GM18873 (cell line): ENCODE measurements at regions not wholly inside any gene's neighbourhood (a gene's known extent, or its start where the extent isn't known, plus 50 kb on each side); places are given as distances from the start of the nearest gene placed in this dataset.
"Not testable (repeated sequence)": the region's sequence is repeated elsewhere in the genome, so short reads cannot be mapped to it uniquely, and the experiment has no call there.

Source experiments
- ATAC-seq: cut with Tn5 transposase; IDR thresholded peaks from one replicate; pipeline ENCODE4 v1.9.1; 2021; ENCODE audit warnings: mild to moderate bottlenecking, moderate library complexity, moderate number of reproducible peaks; ENCODE audit not compliant: unreplicated experiment, low FRiP score

DNA sequence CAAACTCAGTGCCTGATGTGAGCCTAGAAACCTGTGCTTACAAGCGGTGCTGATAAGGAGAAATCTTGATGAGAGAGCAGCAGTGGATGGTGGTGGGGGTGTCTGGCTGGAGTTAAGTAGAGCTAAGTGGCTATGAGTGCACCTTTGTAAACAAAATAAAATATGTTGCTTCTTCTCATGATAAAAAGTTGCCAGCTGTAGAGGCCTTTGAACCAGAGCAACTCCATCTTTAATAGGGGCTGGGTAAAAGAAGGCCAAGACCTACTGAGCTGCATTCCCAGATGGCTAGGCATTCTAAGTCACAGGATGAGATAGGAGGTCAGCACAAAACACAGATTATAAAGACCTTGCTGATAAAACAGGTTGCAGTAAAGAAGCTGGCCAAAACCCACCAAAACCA lies 107.6 kb upstream of the FAM3C start:
- ATAC-seq = no peak

DNA sequence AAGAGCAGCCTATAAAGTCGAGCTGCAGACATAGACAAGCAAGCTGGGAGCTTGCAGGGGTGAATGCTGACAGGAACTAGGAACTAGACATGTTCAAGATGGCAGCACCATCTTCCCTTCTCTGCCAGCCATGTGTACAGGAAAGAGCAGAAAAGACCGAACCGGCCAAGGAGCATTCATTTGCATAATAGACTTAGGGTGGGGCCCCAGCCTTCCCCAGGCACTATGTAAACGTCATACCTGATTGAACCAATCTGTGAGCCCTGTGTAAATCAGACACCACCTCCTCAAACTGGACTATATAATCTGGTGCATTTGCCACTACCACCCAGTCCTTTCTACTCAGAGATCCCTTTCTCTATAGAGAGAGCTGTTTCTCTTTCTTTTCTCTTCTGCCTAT lies 106.9 kb upstream of the FAM3C start:
- no peak for ATAC-seq

- no peak for ATAC-seq
Observed at GRCh38 chr7:121501566-121501965, 105.5 kb upstream of the FAM3C start.

DNA sequence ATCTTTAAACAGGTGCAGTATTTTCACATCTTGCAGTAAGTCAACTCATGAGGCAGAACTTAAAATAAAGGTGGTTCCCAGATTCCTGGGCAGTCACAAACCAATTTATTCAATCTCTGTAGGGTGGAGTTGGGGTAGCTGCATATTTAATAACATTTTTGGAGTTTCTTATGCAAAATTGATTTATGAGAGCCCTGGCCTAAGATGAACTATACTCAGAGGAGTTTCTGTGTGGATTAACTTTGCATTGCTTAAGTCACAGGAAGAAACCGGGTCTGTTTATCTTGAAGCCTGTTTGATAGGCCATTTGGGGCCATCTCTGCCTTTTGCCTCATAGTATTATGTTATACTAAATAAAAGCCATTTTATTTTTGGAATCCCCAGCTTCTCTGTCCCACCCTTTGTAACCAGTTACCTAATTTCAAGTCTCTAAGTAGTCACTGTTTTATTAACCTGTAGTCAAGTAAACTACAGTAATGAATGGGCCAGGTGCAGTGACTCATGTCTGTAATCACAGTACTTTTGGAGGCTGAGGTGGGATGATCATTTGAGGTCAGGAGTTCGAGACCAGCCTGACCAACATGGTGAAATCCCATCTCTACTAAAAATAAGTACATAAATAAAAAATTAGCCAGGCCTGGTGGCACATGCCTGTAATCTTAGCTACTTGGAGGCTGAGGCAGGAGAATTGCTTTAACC lies 104.4 kb upstream of the FAM3C start:
- no peak for ATAC-seq

- no peak for ATAC-seq
Observed at GRCh38 chr7:121499624-121500023, 103.5 kb upstream of the FAM3C start.

- no peak for ATAC-seq
Observed at GRCh38 chr7:121498816-121499215, 102.7 kb upstream of the FAM3C start.

DNA sequence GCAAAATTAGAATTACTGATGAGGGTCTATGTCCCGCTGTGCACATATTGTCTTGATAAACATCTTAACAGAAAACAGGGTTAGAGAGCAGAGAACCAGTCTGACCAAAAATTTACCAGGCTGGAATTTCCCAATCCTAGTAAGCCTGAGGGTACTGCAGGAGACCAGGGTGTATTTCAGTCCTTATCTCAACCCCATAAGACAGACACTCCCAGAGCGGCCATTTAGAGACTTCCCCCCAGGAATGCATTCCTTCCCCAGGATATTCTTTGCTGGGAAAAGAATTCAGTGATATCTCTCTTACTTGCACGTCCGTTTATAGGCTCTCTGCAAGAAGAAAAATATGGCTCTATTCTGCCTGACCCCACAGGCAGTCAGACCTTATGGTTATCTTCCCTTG lies 101.4 kb upstream of the FAM3C start:
- not testable (repeated sequence) for ATAC-seq

DNA sequence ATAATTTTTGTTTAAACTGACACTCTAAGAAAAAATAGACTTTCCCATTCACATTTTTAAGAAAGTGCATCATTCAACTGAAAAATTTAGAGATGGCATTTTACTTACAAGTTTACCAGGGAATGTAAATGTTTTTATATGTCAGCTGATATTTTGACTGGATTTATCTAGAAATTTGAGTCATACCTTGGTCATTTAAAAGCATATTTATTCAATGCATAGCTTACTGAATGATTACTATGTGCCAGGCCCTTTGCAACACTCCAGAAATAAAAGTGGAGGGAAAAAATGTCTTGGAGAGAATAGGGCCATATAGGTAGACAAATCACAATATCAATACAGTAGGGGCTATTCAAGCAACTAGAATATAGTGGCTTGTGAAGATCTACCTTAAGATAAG lies 98.4 kb upstream of the FAM3C start:
- no peak for ATAC-seq

- no peak for ATAC-seq
Observed at GRCh38 chr7:121493553-121493952, 97.4 kb upstream of the FAM3C start.

- ATAC-seq = no peak
Observed at GRCh38 chr7:121490309-121490708, 94.2 kb upstream of the FAM3C start.

DNA sequence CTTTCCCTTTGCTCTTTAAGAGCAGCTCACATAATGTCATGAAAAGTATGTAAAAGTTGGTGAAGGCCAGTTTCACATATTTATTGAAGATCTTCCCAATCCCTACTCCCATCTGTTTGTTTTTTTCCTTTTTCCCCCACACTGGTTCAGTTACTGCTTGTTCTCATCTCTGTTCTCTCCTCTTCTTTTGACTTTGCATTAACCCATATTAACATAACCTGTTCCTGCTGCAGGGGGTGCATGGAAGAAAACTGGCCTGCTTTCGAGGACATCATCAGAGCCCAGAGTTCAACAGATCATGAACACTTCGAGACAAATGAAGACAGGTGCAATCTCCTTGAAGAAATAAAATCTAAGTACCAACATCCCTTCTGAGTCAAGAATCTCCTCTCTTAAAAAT lies 93.3 kb upstream of the FAM3C start:
- ATAC-seq = no peak

GRCh38 chr7:121488111-121488650 lies 92.1 kb upstream of the FAM3C start:
- ATAC-seq = no peak

DNA sequence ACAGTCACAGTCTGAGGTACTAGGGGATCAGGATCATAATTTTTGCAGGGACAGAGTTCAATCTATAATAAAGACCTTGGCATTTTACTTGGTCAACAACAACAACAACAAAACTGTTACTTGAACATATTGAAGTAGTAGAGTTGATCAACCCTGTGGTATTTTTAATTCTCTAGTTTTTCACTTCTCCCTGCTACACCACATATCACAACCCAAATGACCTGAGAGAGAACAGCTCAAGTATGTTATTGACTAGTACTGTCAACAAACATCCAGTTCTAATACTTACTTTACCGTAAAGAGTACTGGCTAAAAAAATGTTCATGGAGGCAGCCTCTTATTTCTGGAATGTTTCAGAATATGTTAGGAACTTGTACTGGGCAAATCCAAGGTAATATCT lies 90.5 kb upstream of the FAM3C start:
- no peak for ATAC-seq

DNA sequence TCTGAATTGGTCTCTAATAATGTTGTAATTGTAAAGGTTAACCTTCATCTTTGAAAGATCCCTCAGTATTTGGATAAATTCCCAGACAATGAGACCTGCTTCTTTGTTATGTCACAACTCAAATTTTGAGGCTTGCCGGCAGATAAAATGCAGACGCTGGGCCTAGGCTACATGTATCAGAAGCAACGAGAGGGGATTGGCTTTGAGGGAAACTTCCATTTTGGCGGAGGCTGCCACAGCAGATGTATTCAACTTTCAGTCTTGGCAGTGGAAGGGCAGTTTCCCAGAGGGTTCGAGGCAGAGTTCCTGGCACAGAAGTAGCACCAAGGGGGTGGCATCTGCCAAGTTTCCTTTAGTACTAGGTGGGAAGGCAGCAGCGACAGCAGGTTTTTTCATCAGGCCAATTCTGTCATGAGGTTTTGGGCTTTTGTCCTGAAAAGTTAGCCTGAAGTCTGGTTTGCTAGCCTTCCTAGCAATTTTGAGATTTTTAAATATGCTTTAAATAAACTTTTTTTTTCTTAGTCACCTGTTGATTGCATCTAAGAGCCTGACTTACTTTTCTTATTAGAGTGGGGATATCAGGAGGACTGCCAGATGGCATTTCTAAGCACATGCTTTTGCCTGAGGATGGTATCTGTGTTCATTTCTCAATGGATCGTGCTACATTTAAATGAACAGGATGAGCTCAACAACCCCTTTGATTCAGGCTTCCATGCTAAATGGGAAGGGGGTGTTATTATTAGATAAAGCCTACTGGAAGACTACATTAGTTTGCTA lies 89.5 kb upstream of the FAM3C start:
- ATAC-seq = no peak

DNA sequence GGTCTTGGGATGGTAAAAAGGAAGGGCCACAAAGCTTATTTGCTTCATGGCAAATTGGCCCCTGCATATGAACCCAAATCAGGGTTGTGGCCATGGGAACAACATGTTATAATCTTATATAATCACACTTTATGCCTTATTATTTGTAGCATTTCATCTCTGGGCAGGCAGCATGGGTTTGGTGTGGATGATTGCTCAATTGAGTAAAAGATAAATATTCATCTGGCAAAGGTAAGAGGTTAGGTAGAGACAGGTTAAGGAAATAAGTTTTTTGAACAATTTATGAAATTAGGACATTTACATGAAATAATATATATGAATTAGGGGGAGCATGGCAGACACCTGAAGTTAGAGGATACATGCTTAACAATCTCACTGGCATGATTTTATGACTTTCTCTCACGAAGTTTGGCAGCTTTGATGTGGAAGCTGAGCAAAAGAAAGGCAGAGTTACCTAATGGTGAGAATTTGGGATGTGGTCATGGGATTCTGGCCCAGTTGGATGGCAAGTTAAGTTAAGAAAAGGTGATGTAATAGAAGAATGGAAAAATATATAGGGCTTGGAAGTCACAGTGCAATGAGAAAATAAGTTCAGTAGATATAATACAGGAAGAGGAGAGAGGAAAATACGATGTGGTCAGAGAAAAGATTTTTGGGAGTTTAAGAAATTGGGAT lies 88.1 kb upstream of the FAM3C start:
- ATAC-seq = no peak

DNA sequence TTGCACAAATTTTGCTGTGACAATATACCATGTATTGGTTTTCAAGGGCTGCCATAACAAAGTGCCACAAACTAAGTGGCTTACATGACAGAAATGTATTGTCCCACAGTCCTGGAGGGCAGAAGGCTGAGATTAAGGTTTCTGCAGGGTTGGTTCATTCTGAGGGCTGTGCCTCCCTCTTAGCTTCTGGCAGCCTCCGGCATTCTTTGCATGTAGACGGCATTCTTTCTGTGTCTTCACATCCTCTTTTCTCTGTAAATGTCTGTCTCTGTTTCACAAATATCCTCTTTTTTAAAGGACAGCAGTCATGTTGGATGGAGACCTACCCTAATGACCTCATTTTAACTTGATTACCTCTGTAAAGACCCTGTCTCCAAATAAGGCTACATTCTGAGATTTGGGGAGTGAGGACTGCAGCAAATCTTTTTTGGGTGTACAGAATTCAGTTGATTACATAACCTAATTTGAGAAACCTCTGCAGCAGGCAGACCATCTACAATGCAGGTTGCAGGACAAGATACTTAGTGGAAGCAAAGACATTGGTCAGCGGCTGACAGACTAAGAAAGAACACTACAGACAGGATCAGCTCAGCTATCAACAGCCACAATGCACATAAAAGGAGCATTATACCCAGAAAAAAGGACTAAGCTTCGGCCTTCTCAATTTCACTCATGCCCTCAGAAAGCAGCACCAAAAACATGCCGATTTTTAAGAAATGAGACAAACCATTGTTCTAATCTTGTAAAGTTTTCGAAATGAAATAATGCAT lies 84.6 kb upstream of the FAM3C start:
- ATAC-seq = no peak

GRCh38 chr7:121480058-121480457 lies 84.0 kb upstream of the FAM3C start:
- no peak for ATAC-seq

- ATAC-seq = no peak
Observed at GRCh38 chr7:121479466-121479865, 83.4 kb upstream of the FAM3C start.

GRCh38 chr7:121475806-121476205 lies 79.7 kb upstream of the FAM3C start:
- ATAC-seq = no peak

DNA sequence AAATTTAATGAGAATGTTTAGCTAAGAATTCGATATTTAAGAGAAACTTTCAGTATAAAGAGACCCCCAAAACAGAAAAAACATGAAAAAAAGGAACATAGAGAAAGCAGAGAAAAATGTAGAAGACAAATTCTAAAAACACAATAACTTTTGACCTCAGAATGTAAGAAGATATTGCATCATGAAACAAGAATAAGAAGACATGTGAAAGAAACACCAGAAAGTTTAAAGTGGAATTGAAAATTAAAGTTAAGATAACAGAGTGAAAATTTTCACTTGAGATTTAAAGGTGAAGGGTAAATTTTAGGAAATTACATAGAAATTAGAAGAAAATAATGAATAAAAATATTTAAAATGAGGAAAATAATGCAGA lies 78.2 kb upstream of the FAM3C start:
- no peak for ATAC-seq
